OCI-LY3 (cell line): ENCODE measurements at regions not wholly inside any gene's neighbourhood (a gene's known extent, or its start where the extent isn't known, plus 50 kb on each side); places are given as distances from the start of the nearest gene placed in this dataset.

Experiments used
- EZH2phosphoT487 ChIP-seq: fragments of 200-600 bp; shearing (Covaris generic); IDR thresholded peaks from 2 replicates; pipeline ENCODE4 v1.6.1; 2018; ENCODE audit warnings: antibody characterized with exemption, mixed run types, low read depth
- TF ChIP-seq, protein P1 (sequence below): fragments of 200-600, 300-600 bp; sonication (generic); IDR thresholded peaks from 2 replicates; pipeline ENCODE4 v1.5.1; 2014; ENCODE audit warnings: antibody characterized with exemption, low read length, low read depth

GRCh38 chr4:60259781-60260180 is 940.3 kb upstream of the ADGRL3 start:
- TF ChIP-seq, protein P1, sequence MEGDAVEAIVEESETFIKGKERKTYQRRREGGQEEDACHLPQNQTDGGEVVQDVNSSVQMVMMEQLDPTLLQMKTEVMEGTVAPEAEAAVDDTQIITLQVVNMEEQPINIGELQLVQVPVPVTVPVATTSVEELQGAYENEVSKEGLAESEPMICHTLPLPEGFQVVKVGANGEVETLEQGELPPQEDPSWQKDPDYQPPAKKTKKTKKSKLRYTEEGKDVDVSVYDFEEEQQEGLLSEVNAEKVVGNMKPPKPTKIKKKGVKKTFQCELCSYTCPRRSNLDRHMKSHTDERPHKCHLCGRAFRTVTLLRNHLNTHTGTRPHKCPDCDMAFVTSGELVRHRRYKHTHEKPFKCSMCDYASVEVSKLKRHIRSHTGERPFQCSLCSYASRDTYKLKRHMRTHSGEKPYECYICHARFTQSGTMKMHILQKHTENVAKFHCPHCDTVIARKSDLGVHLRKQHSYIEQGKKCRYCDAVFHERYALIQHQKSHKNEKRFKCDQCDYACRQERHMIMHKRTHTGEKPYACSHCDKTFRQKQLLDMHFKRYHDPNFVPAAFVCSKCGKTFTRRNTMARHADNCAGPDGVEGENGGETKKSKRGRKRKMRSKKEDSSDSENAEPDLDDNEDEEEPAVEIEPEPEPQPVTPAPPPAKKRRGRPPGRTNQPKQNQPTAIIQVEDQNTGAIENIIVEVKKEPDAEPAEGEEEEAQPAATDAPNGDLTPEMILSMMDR = no peak
- TF ChIP-seq EZH2phosphoT487 = no peak
